RPMI7951 (cell line): ENCODE measurements at regions not wholly inside any gene's neighbourhood (a gene's known extent, or its start where the extent isn't known, plus 50 kb on each side); places are given as distances from the start of the nearest gene placed in this dataset.

Source experiments
- DNase-seq: peaks from one replicate; pipeline ENCODE4 v3.0.0-alpha.2; 2012; ENCODE audit warnings: low read depth

GRCh38 chr16:86317813-86318650 is 192.3 kb upstream of the FOXF1 start:
- no peak for DNase-seq

GRCh38 chr16:86319585-86320236 is 190.6 kb upstream of the FOXF1 start:
- DNase-seq = peak; percentile 55

- no peak for DNase-seq
These were observed 190.1 kb upstream of the FOXF1 start for GRCh38 chr16:86320237-86320595.

GRCh38 chr16:86321491-86321890 is 188.8 kb upstream of the FOXF1 start:
- DNase-seq = no peak

- no peak for DNase-seq
These were observed 188.0 kb upstream of the FOXF1 start for GRCh38 chr16:86322283-86322682.

GRCh38 chr16:86322806-86323205 is 187.5 kb upstream of the FOXF1 start:
- no peak for DNase-seq

GRCh38 chr16:86324320-86324719 is 186.0 kb upstream of the FOXF1 start:
- DNase-seq = no peak

GRCh38 chr16:86325360-86325759 is 185.0 kb upstream of the FOXF1 start:
- no peak for DNase-seq

- no peak for DNase-seq
These were observed 184.4 kb upstream of the FOXF1 start for GRCh38 chr16:86325895-86326294.

- no peak for DNase-seq
These were observed 183.0 kb upstream of the FOXF1 start for GRCh38 chr16:86327321-86327720.

- DNase-seq = no peak
These were observed 179.4 kb upstream of the FOXF1 start for GRCh38 chr16:86330906-86331305.

- no peak for DNase-seq
These were observed 176.2 kb upstream of the FOXF1 start for GRCh38 chr16:86334079-86334635.

GRCh38 chr16:86335266-86336172 is 174.8 kb upstream of the FOXF1 start:
- DNase-seq = no peak

- DNase-seq = no peak
These were observed 173.2 kb upstream of the FOXF1 start for GRCh38 chr16:86337138-86337537.

GRCh38 chr16:86337581-86338402 is 172.5 kb upstream of the FOXF1 start:
- no peak for DNase-seq

GRCh38 chr16:86338403-86339115 is 171.8 kb upstream of the FOXF1 start:
- no peak for DNase-seq

GRCh38 chr16:86342161-86342834 is 168.0 kb upstream of the FOXF1 start:
- DNase-seq = no peak

- DNase-seq = peak; percentile 64
These were observed 167.1 kb upstream of the FOXF1 start for GRCh38 chr16:86343027-86343795.
